ENCODE measurements at regions not wholly inside any gene's neighbourhood (a gene's known extent, or its start where the extent isn't known, plus 50 kb on each side); places are given as distances from the start of the nearest gene placed in this dataset.
"Not testable (repeated sequence)": the region's sequence is repeated elsewhere in the genome, so short reads cannot be mapped to it uniquely, and the experiment has no call there.

DNA sequence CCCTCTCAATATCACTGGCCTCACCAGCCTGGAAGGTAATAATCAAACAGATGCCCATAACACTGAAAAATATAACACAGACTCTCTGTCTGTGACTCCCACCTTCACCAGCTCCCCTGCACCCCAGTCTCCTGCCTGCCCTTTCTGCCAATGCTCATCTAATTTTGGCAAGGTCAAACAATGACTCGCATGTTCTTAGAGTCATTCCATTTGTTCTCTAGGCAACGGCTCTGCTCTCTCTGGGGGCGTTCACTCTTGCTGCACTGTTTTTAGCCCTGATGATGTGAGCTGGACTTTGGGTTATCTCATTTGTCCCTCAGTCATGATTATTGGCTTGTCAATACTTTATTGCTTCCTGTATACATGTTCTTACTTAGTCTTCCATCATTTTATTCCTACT lies 691.8 kb downstream of the FLRT2 start:
- no peak for DNase-seq (ENCODE audit: low read depth)

DNA sequence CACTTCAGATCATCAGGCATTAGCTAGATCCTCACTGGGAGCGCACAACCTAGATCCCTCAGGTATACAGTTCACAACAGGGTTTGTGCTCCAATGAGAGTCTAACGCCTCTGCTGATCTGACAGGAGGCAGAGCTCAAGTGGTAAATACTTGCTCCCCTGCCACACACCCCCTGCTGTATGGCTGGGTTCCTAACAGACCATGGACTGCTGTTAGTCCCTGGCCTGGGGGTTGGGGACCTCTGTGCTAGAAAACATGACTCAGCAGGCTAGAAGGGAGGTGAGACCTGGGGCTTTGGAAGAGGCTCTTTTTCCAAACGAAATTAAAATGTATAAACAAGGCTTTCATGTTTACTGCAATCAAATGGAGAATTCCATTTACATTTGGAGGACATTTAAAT lies 691.1 kb downstream of the FLRT2 start:
- no peak for DNase-seq (ENCODE audit: low read depth)

DNA sequence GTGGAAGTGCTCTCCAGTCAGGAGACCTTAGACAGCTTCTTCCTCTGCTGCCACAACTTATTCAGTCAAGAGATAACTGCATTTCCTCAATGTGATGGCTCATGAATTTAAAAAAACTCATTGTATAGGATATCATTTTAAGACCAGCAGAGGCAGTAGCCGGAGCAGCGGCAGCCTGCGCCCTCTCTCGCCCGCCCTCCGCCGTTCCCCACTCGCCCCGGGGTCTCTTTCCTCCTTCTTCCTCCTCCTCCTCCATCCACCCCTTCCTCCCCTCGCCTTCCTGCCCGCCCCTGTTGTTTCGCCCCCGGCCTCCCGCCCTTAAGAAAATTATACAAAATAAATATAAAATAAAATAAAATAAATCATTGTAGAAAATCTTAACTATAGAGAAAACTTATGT lies 687.6 kb downstream of the FLRT2 start:
- DNase-seq (ENCODE audit: low read depth) = no peak

DNA sequence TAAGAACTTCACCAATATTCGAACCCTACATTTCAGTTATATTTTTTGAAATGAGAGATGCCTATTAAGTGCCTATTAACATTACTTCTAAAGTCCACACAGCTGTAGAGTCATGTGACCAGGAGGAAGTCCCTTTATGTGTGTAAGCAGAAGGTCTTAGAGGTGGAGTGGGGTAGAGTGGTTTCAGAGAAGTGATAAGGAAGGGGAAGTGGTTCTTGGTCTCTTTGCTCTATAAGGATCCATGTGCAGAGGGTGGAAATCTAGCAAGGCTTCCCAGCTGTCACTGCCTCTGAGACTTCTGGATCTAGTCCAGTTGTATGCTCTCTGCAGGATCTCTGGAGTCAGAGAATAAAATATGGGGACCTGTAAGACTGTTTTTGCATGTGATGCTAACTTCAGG lies 673.9 kb downstream of the FLRT2 start:
- no peak for DNase-seq (ENCODE audit: low read depth)

DNA sequence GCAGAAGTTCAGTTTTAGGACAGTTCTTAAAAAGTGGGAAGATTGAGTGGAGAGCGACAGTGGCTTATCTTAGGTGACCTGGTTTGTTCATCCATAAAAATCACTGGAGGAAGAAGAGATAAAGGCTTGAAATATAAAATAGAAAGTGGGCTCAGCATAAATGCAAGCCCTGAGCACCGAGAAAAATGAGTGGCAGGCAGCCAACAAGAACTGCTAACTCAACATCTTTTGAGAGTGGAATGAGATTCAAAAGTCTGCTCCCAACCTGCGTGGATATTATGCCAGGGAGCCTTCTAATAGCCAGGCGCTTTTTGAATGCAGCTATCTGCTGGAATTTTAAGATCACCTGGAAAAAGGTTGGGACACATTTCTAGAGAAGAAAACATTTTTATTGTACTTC lies 666.5 kb downstream of the FLRT2 start:
- no peak for DNase-seq (ENCODE audit: low read depth)

DNA sequence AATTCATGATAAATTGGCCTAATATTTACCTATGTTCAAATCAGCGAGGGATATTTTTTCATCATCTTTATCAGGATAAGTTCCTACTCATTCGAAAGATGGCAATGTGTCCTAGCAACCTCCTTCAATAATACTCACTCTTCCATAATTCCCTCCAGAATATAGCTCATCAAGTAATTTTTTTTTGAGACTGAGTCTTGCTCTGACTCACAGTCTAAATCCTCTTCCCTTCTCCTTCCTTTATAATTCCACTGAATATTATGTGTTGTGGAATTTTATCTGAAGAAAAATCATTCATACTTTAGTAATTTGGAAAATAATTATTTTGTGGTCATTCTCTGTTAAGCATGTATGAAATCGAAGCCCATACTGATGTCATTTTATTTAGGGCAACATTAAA lies 663.8 kb downstream of the FLRT2 start:
- no peak for DNase-seq (ENCODE audit: low read depth)

DNA sequence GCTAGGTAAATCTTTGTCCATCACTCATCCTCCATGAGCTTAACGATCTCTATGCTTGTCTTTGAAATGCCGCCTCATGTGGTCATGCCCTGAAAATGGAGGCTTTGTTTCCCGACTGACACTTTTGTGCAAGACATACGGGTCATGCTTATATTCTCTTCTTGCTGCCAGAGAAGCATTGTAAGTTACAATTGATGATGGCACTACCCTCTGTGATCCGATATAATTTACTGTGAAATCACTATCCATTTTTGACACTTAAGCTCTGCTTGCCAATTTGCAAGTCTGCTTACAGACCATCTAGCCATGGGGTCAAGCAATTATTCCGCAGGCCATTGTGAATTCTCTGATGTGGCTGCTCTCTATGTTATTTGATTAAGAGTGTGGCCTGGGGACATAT lies 650.0 kb downstream of the FLRT2 start:
- DNase-seq (ENCODE audit: low read depth) = no peak

DNA sequence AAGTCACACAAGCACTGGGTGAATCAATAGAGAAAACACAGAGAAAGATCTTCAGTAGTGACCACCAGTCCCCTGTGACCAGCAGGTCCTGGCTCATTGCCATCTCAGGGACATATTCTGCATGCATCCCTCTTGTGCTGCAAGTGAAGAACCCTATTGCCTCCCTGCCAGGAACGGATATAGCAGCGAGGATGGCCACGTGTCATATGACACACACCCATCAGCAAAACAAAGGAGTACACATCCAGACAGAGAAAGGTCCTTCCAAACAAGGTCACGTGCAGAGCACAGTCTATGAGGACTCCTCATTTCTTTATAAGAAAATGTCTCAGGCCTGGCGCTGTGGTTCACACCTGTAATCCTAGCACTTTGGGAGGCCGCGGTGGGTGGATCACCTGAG lies 638.4 kb downstream of the FLRT2 start:
- DNase-seq (ENCODE audit: low read depth) = no peak

DNA sequence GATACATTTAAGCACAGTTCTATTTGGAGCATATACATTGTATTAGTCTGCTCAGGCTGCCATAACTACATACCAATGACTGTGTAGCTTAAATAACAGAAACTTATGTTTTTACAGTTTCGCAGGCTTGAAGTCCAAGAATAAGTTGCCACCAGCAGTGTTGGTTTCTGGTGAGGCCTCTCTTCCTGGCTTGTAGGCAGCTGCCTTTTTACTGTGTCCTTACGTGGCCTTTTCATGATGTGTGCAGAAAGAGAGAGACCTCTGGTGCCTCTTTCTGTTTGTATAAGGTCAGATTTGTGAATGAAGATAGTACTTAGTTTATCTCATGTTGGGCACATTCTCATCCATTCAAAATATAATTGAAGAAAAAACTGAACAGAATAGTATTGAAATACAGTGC lies 636.6 kb downstream of the FLRT2 start:
- DNase-seq (ENCODE audit: low read depth) = no peak

DNA sequence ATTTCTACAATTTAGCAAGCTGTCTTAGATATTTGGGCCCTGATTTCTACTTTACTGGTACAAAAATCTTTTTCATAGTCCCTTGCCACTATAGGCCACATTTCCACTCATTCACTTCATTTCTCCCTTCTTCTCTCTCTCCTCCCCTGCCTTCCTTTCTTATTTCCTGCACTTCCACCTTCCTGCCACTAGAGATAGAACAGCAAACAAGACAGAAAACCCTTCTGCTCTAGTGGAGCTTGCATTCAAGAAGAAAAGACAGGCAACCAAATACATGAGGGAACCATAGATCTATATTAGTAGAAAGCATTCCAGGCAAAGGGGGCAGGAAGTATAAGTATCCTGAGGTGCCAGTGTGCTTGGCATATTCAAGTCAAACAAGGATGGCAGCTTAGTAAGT lies 623.5 kb downstream of the FLRT2 start:
- DNase-seq (ENCODE audit: low read depth) = no peak

DNA sequence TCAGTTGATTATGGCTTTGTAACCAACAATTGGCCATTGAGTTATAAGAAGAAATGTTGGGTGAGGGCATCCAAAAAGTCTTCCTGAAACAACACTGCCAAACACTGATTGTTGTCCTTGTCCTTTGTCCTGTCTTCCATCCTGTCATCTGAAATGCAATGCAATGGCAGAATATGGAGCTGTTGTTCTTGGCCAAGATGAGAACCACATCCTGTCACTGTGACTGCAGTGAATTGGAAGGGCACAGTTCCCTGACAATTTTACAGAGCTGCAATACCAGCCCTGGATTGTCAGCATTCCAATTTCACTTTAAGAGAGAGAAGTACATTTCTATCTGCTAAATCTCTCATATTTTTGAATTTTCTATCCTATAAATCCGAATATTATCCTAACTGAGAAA lies 613.3 kb downstream of the FLRT2 start:
- no peak for DNase-seq (ENCODE audit: low read depth)

DNA sequence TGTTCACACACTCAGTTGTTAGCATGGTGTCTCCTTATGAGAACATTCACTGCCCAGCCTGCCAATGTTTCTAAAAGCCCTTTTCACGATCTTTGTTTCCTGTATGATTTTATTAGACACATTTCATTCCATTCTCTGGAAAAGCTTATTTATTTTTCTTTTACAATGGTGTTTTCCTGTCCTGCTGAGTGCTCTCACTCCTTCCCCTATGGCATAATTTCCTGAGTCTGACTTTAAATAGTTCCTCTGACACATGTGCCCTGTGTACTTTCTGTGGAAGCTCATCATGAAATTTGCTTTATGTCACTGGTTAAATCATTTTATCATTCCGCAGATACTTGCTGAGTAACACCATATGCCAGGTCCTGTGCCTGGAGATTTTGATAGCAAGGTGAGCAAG lies 612.0 kb downstream of the FLRT2 start:
- no peak for DNase-seq (ENCODE audit: low read depth)

DNA sequence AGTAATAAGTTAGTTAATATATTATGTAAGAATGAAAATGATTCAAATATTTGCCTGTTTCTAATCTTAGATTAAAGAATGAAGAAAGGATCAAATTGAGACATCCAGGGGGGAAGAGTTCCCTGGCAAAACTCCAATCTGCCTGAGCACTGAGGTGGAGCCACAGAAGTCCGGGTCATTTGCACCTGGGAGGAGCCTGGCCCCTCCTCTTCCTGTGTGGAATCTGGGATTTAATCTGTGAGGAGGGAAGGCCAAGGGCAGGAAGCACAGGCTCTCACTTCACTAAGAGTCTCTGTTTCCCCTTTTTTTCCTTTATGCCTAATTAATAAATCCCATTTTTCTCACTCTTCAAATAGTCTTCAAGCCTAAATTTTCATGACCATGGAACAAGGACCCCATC lies 599.5 kb downstream of the FLRT2 start:
- DNase-seq (ENCODE audit: low read depth) = no peak

DNA sequence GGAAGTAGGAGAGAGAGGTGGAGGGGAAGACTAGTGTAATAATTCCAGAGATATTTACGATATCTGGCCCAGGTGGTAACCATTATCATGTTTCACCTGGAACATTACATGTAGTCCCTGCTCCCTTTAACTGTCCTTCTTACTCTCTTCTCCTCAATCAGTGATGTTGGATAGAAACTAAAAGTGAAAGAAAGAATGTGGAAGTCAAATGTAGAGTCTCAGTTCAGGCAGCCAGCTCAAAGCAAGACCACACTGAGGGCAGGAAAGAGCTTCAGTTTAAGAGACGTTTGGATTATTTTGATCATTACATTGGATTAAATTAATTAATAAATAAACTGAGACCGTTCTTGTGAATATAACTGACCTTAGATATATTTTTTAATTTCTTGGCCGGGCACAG lies 594.4 kb downstream of the FLRT2 start:
- no peak for DNase-seq (ENCODE audit: low read depth)

DNA sequence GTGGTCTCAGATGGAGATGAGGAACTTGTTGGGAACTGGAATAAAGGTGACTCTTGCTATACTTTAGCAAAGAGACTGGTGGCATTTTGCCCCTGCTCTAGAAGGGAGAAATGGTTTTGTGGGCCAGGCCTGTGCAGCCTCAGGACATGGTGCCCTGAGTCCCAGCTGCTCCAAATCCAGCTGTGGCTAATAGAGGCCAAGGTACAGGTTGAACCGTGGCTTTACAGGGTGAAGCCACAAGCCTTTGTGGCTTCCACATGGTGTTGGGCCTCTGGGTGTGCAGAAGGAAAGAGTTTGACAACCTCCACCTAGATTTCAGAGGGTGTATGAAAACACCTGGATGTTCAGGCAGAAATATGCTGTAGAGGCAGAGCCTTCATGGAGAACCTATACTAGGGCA lies 586.0 kb downstream of the FLRT2 start:
- DNase-seq (ENCODE audit: low read depth) = no peak

DNA sequence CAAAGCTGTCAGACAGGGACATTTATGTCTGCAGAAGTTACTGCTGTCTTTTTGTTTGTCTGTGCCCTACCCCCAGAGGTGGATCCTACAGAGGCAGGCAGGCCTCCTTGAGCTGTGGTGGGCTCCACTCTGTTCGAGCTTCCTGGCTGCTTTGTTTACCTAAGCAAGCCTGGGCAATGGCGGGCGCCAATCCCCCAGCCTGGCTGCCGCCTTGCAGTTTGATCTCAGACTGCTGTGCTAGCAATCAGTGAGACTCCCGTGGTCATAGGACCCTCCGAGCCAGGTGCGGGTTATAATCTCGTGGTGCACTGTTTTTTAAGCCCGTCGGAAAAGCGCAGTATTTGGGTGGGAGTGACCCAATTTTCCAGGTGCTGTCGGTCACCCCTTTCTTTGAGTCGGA lies 580.9 kb downstream of the FLRT2 start:
- DNase-seq (ENCODE audit: low read depth) = not testable (repeated sequence)

DNA sequence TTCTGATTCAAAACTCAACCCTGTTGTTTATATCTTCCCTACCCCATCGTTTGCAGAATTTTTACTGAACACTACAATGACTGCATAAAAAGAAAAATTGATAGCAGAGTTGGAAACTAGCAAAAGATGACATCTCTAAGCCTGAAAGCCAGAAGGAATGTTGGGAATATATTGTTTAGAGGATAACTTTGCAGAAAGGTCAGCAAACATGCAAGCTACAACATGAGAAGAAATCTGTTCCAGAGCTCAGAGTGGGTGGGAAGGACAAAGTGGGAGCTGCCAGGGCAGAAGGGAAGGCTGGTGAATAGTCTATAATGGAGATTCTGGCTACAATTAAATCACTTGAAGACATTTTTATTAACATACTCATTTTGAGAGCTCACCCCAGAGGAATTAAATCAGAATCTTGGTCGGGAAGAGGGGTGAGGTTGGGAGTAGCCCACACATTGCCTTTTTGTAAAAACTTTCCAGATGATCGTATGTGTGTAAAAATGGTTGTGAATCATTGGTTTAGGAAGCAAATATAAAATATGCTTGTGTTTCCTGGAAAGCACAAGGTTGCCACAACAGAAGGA lies 574.8 kb downstream of the FLRT2 start:
- DNase-seq (ENCODE audit: low read depth) = no peak

DNA sequence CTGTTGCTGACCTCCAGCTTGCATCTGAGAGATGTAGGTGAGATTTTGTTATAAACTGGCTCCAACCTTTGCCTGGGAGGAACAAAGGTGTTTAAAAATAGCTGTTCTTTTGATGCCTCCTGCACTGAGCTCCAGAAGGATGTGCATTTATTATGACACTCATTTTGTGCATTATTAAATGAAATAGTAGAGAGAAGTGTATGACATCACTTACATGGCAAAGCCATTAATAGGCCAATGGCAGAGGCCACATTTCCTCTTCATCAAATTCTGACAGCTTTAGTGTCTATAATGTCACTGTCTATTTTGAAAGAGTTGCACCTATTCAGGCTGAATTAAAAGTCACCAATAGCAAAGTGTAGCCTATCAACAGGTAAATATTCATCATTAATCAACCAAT lies 564.6 kb downstream of the FLRT2 start:
- no peak for DNase-seq (ENCODE audit: low read depth)

DNA sequence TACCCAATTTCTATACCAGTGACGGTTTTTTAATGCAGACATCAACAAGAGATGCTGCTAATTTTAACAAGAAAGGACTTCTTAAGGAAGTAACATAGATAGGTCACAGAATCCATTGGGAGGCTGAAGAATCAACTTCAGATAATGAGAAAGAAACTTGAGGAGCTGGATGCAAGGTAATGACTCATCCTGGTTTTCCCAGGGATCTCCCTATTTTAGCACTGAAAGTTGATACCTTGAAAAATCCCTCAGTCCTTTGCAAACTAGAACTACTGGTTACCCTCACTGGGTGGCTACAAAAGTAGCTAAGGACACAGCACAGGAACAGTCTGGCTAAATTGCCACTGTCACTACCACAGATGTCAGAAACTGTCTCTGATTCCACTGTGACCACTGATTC lies 561.9 kb downstream of the FLRT2 start:
- no peak for DNase-seq (ENCODE audit: low read depth)

DNA sequence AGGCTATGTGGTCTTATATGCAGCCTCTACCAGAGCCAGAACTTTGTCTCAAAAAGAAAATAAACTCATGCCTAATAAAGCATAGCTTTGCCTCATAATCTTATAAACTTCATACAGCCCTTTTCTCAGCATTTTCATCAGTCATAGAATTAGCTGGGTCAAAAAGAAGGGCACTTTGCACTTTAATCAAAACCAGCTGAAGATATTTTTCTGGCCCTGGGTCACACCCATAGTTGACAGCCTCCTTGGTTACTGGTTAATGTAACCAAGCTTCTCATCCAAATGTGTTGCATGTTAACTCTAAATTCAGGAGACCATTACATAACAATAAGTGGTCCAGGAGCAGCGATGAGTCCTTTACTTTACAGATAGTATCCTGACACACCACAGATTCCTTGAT lies 558.2 kb downstream of the FLRT2 start:
- no peak for DNase-seq (ENCODE audit: low read depth)

DNA sequence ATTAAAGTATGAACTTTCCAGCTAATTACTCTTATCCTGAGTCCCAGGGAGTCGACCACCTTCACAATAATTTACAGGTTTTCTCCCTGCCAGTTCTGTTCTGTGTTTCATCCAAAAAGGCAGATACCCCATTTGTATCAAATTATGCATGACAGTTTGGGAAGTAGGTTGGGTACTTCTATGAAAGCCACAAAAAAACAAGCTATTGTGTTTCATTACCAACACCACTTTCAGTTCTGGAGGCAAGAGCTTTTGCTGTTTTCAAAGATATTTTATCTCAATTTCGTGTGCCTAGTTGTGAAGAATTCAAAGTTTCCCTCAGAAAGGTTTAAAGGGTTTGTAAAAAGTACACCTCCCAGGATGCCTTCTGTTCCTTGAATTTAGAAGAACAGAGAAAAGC lies 557.4 kb downstream of the FLRT2 start:
- no peak for DNase-seq (ENCODE audit: low read depth)

DNA sequence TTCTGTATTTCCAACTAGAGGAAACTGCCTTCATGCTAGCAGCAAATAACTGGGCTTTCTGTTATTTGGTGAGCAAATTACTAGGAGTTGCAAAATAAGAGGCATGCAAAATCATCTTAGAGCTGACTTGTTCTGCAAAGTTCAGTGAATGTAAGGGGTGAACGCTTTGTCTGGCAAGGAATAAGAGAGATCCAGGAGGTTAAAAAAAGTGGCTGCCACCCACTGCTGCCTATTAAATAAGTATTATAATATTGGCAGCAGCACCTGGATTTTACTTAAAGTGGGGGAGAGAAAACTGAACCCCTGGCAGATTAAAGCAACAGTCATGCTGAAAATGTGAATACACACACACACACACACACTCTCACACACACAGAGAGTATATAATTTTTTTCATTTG lies 557.0 kb downstream of the FLRT2 start:
- no peak for DNase-seq (ENCODE audit: low read depth)

DNA sequence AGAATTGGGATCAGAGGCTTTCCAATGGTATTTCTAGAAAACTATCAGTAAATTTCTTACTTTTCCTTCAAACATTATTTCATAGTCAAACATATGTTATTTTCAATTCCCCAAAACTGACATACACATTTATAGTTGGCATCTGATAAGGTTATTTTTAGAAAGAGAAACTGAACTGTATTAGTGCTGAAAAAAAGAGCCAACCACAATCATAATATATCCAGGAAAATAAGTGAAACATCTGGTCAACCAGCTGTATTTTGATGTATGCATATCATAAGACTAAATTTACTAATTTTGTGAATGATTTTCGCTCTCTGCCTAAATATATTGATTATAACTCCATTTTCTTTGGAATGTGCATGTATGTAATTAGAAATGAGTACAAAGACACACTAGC lies 554.2 kb downstream of the FLRT2 start:
- no peak for DNase-seq (ENCODE audit: low read depth)

DNA sequence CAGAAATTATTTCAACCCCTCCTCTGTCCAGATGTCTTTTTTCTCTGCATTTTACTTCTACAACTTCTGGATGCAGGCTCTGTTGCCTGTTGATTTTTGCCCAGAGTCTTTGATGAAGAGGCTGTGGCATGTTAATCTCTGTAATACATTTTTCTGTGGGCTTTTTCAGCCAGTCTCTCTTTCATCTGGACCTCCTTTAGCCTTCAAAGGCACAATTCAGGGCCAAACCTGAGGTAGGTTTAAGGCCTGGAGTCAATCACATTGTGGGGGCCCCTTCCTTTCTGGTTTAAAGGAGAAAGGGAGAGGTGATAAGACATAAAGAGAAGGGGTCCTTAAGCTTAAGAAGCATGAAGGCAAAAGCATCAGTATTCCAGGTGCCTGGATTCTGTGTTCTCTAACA lies 553.7 kb downstream of the FLRT2 start:
- DNase-seq (ENCODE audit: low read depth) = no peak

Data from iris pigment epithelial cell (primary cell).